Right kidney (tissue), 1 donor: ENCODE measurements at regions not wholly inside any gene's neighbourhood (a gene's known extent, or its start where the extent isn't known, plus 50 kb on each side); places are given as distances from the start of the nearest gene placed in this dataset.
"Not testable (repeated sequence)": the region's sequence is repeated elsewhere in the genome, so short reads cannot be mapped to it uniquely, and the experiment has no call there.

Experiments used
- DNase-seq: peaks from one replicate; pipeline ENCODE4 v3.0.0-alpha.2; 2016

GRCh38 chr1:166698771-166699170 is 140.5 kb upstream of the POGK start:
- DNase-seq: no peak

GRCh38 chr1:166699613-166700012 is 139.7 kb upstream of the POGK start:
- no peak for DNase-seq

GRCh38 chr1:166700696-166701095 is 138.6 kb upstream of the POGK start:
- DNase-seq: no peak

- no peak for DNase-seq
Measured at GRCh38 chr1:166701603-166702100, 137.6 kb upstream of the POGK start.

- DNase-seq: no peak
Measured at GRCh38 chr1:166703141-166703540, 136.1 kb upstream of the POGK start.

GRCh38 chr1:166703726-166704462 is 135.4 kb upstream of the POGK start:
- no peak for DNase-seq

GRCh38 chr1:166705376-166706289 is 133.6 kb upstream of the POGK start:
- no peak for DNase-seq

- DNase-seq: no peak
Measured at GRCh38 chr1:166716620-166717019, 122.7 kb upstream of the POGK start.

- no peak for DNase-seq
Measured at GRCh38 chr1:166721145-166721544, 118.1 kb upstream of the POGK start.

- DNase-seq: no peak
Measured at GRCh38 chr1:166730299-166730888, 108.9 kb upstream of the POGK start.

GRCh38 chr1:166738140-166738539 is 101.1 kb upstream of the POGK start:
- DNase-seq: no peak

GRCh38 chr1:166738873-166739272 is 100.4 kb upstream of the POGK start:
- DNase-seq: no peak

- no peak for DNase-seq
Measured at GRCh38 chr1:166740668-166741276, 98.5 kb upstream of the POGK start.

- no peak for DNase-seq
Measured at GRCh38 chr1:166763318-166763717, 76.0 kb upstream of the POGK start.

GRCh38 chr1:166766942-166767341 is 72.3 kb upstream of the POGK start:
- no peak for DNase-seq

- DNase-seq: not testable (repeated sequence)
Measured at GRCh38 chr1:166784646-166785045, 54.6 kb upstream of the POGK start.

GRCh38 chr1:166785987-166786386 is 53.3 kb upstream of the POGK start:
- no peak for DNase-seq

- DNase-seq: no peak
Measured at GRCh38 chr1:166789286-166789685, 50.0 kb upstream of the POGK start.
